Dedifferentiated amniotic fluid mesenchymal stem cell (primary cell): ENCODE measurements at regions not wholly inside any gene's neighbourhood (a gene's known extent, or its start where the extent isn't known, plus 50 kb on each side); places are given as distances from the start of the nearest gene placed in this dataset.

Source experiments
- DNase-seq: peaks from one replicate; pipeline ENCODE4 v3.0.0-alpha.2; 2016; ENCODE audit errors: extremely low spot score

- no peak for DNase-seq
Observed at GRCh38 chr3:3241596-3241995, 62.1 kb upstream of the CRBN start.

- DNase-seq: no peak
Observed at GRCh38 chr3:3240986-3241385, 61.5 kb upstream of the CRBN start.

DNA sequence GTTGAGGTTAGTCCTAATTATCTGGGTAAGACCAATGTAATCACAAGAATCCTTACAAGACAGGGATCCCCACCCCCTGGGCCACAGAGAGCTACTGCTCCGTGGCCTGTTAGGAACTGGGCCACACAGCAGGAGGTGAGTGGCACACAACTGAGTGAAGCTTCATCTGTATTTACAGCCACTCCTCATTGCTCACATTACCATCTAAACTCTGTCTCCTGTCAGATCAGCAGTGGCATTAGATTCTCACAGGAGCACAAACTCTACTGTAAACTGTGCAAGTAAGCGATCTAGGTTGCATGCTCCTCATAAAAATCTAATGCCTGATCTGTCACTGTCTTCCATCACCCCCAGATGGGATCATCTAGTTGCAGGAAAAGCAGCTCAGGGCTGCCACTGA lies 58.5 kb upstream of the CRBN start:
- no peak for DNase-seq

DNA sequence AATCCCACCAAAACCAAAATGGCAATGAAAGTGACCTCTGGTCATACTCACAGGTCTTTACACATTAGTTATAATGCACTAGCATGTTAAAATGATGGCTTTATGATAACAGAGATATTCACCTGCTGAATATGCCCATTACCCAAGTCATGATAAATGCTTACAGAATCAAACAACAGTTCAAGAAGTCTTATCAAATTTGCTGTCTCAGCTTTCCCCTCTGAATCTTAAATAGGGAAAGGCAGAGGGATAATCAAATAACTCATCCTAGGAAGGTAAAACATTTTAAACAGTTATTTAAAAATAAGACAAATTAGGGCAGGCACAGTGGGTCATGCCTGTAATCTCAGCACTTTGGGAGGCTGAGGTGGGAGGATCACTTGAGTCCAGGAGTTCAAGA lies 52.8 kb upstream of the CRBN start:
- no peak for DNase-seq
